ENCODE measurements at regions not wholly inside any gene's neighbourhood (a gene's known extent, or its start where the extent isn't known, plus 50 kb on each side); places are given as distances from the start of the nearest gene placed in this dataset.

- no peaks in the 10 kb centered on the region for H3K27me3 ChIP-seq (ENCODE audit: control insufficient read depth in 2 of 2, insufficient read depth in 2 of 2, low read length in 2 of 2)
- BruUV-seq (replicated peaks): no TSS peak
- no peak overlapping the region for H3K4me2 ChIP-seq (ENCODE audit: insufficient read depth, low read length)
- H3K9me3 ChIP-seq (replicated peaks; ENCODE audit: control insufficient read depth, insufficient read depth, low read length): no peaks in the 10 kb centered on the region
- no peak overlapping the region for H3K4me3 ChIP-seq (replicated peaks in 1 of 3; ENCODE audit: insufficient read depth in 1 of 3, low read depth in 1 of 3, low read length in 3 of 3)
- H2AFZ ChIP-seq (ENCODE audit: low read depth, low read length): no peak overlapping the region
- ChIA-PET CTCF (interaction anchor here (0.7 to 1.8 kb wide), 6 partner anchors 13 to 549 kb away, joined by 3 to 10 read pairs (median 5); no protein-coding TSS in a partner anchor), POLR2A (no interaction called here)
- H3K4me1 ChIP-seq (ENCODE audit: control insufficient read depth, extremely low read depth, insufficient read depth, low read length): peaks cover 9% of the 10 kb centered on the region
- H4K20me1 ChIP-seq (replicated peaks; ENCODE audit: control insufficient read depth, extremely low read depth, insufficient read depth, low read length): no peaks in the 10 kb centered on the region
- TF ChIP-seq JUN (IDR thresholded peaks at IDR 0.05; ENCODE audit: borderline replicate concordance, insufficient read depth, insufficient read length, low read depth) (peak; percentile 65), FOS (IDR thresholded peaks at IDR 0.05; ENCODE audit: borderline replicate concordance, insufficient read depth, low read length) (peak; percentile 88), POLR2AphosphoS5 (IDR thresholded peaks at IDR 0.05; ENCODE audit: insufficient read depth, low read depth, low read length) (no peak)
- DNase-seq (ENCODE audit: low read depth, low spot score) (peak; percentile 80), FAIRE-seq (peak; percentile 78)
- no peak overlapping the region for H3K27ac ChIP-seq (ENCODE audit: insufficient read depth, low read depth, low read length)
- dilution Hi-C loops (cut with MboI; ENCODE audit: extremely low pct_ligation_motif_present, low sequenced_read_pairs): no loop called here
- H3K36me3 ChIP-seq (ENCODE audit: control insufficient read depth in 2 of 2, extremely low read depth in 1 of 2, insufficient read depth in 2 of 2, low read length in 2 of 2): no peaks in the 10 kb centered on the region
- H3K9ac ChIP-seq (replicated peaks; ENCODE audit: extremely low read depth, insufficient read depth, low read length): no peak overlapping the region
- intact Hi-C loops (cut with micrococcal nuclease): loop anchor here (1.0 to 5.0 kb wide), 4 partner anchors 17 to 548 kb away; no protein-coding TSS in a partner anchor
- no peaks in the 10 kb centered on the region for H3K79me2 ChIP-seq (ENCODE audit: control insufficient read depth, insufficient read depth, low read length)
- no peaks in the 10 kb centered on the region for H3K9me1 ChIP-seq (replicated peaks; ENCODE audit: control insufficient read depth, extremely low read depth, insufficient read depth, low read length)
Measured at GRCh38 chr5:33257807-33258429, 182.8 kb upstream of the TARS1 start.

GRCh38 chr5:33258553-33258952, 182.2 kb upstream of the TARS1 start:
- Histone ChIP-seq H3K9me3 (replicated peaks; ENCODE audit: control insufficient read depth, insufficient read depth, low read length) (no peaks in the 10 kb centered on the region), H2AFZ (ENCODE audit: low read depth, low read length) (peak overlapping the region; percentile 14), H3K4me1 (ENCODE audit: control insufficient read depth, extremely low read depth, insufficient read depth, low read length) (peaks cover 9% of the 10 kb centered on the region), H4K20me1 (replicated peaks; ENCODE audit: control insufficient read depth, extremely low read depth, insufficient read depth, low read length) (no peaks in the 10 kb centered on the region), H3K9ac (replicated peaks; ENCODE audit: extremely low read depth, insufficient read depth, low read length) (no peak overlapping the region), H3K9me1 (replicated peaks; ENCODE audit: control insufficient read depth, extremely low read depth, insufficient read depth, low read length) (no peaks in the 10 kb centered on the region), H3K4me3 (replicated peaks in 1 of 3; ENCODE audit: insufficient read depth in 1 of 3, low read depth in 1 of 3, low read length in 3 of 3) (no peak overlapping the region), H3K27me3 (ENCODE audit: control insufficient read depth in 2 of 2, insufficient read depth in 2 of 2, low read length in 2 of 2) (no peaks in the 10 kb centered on the region), H3K79me2 (ENCODE audit: control insufficient read depth, insufficient read depth, low read length) (no peaks in the 10 kb centered on the region), H3K36me3 (ENCODE audit: control insufficient read depth in 2 of 2, extremely low read depth in 1 of 2, insufficient read depth in 2 of 2, low read length in 2 of 2) (no peaks in the 10 kb centered on the region), H3K4me2 (ENCODE audit: insufficient read depth, low read length) (no peak overlapping the region), H3K27ac (ENCODE audit: insufficient read depth, low read depth, low read length) (no peak overlapping the region)
- no peak for TF ChIP-seq POLR2A (IDR thresholded peaks at IDR 0.05; ENCODE audit: low read depth, low read length)
- TF ChIP-seq JUN (IDR thresholded peaks at IDR 0.05; ENCODE audit: borderline replicate concordance, insufficient read depth, insufficient read length, low read depth): no peak
- TF ChIP-seq, protein P1, sequence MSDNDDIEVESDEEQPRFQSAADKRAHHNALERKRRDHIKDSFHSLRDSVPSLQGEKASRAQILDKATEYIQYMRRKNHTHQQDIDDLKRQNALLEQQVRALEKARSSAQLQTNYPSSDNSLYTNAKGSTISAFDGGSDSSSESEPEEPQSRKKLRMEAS (IDR thresholded peaks at IDR 0.05; ENCODE audit: insufficient read depth, insufficient read length): no peak
- no peak for TF ChIP-seq MYC (IDR thresholded peaks at IDR 0.05; ENCODE audit: low read depth, low read length)
- TF ChIP-seq, protein P2, sequence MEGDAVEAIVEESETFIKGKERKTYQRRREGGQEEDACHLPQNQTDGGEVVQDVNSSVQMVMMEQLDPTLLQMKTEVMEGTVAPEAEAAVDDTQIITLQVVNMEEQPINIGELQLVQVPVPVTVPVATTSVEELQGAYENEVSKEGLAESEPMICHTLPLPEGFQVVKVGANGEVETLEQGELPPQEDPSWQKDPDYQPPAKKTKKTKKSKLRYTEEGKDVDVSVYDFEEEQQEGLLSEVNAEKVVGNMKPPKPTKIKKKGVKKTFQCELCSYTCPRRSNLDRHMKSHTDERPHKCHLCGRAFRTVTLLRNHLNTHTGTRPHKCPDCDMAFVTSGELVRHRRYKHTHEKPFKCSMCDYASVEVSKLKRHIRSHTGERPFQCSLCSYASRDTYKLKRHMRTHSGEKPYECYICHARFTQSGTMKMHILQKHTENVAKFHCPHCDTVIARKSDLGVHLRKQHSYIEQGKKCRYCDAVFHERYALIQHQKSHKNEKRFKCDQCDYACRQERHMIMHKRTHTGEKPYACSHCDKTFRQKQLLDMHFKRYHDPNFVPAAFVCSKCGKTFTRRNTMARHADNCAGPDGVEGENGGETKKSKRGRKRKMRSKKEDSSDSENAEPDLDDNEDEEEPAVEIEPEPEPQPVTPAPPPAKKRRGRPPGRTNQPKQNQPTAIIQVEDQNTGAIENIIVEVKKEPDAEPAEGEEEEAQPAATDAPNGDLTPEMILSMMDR (IDR thresholded peaks at IDR 0.05; ENCODE audit: extremely low read depth in 1 of 2, insufficient read depth in 1 of 2, low read depth in 1 of 2, low read length in 2 of 2): no peak
- no peak for TF ChIP-seq GATA2 (IDR thresholded peaks at IDR 0.05; ENCODE audit: insufficient read depth, insufficient read length, low read depth, low read length)
- TF ChIP-seq FOS (IDR thresholded peaks at IDR 0.05; ENCODE audit: borderline replicate concordance, insufficient read depth, low read length): no peak
- TF ChIP-seq POLR2AphosphoS5 (IDR thresholded peaks at IDR 0.05; ENCODE audit: insufficient read depth, low read depth, low read length): no peak
- no peak for TF ChIP-seq EZH2 (IDR thresholded peaks at IDR 0.05; ENCODE audit: borderline replicate concordance, low read depth, low read length, severe bottlenecking)
- no TSS peak for BruUV-seq (replicated peaks)
- FAIRE-seq (no peak), DNase-seq (ENCODE audit: low read depth, low spot score) (no peak)
- POLR2A ChIA-PET: no interaction called here
- intact Hi-C loops (cut with micrococcal nuclease): loop anchor here (1.0 to 5.0 kb wide), 4 partner anchors 18 to 548 kb away; no protein-coding TSS in a partner anchor
- dilution Hi-C loops (cut with MboI; ENCODE audit: extremely low pct_ligation_motif_present, low sequenced_read_pairs): no loop called here
- CTCF ChIA-PET: interaction anchor here (0.7 to 1.8 kb wide), 6 partner anchors 13 to 549 kb away, joined by 3 to 10 read pairs (median 5); no protein-coding TSS in a partner anchor

Data from endothelial cell of umbilical vein (primary cell).